Common myeloid progenitor, CD34-positive (primary cell): ENCODE measurements at regions not wholly inside any gene's neighbourhood (a gene's known extent, or its start where the extent isn't known, plus 50 kb on each side); places are given as distances from the start of the nearest gene placed in this dataset.

Experiments
- CTCF ChIA-PET: fragments of 350-600 bp; sonication (Branson Sonifier 250); formaldehyde crosslinking; loops from one replicate; lab custom pipeline; 2021; ENCODE audit warnings: antibody characterized with exemption; lab: Charles Lee
- POLR2A ChIA-PET: fragments of 350-600 bp; sonication (Branson Sonifier 250); formaldehyde crosslinking; loops from one replicate; lab custom pipeline; 2021; ENCODE audit warnings: antibody characterized with exemption; lab: Charles Lee
- DNase-seq, 3 donors: peaks; one replicate each; pipeline versions ENCODE4 v3.0.0 to v3.0.0-alpha.2; 2013
- H3K27ac ChIP-seq, 2 experiments: 1 replicate in 1 of 2; 2 replicates in 1 of 2; pipeline ENCODE4 v1.7.0; 2013; ENCODE audit warnings: inconsistent platforms in 2 of 2, low read length in 2 of 2, mild to moderate bottlenecking in 2 of 2, low read depth in 1 of 2, moderate library complexity in 1 of 2; ENCODE audit not compliant: severe bottlenecking in 2 of 2, insufficient read depth in 1 of 2, poor library complexity in 1 of 2
- H3K27me3 ChIP-seq, 5 experiments: replicated peaks in 2 of 5; 1 replicate in 3 of 5; 2 replicates in 2 of 5; pipeline versions ENCODE4 v1.6.1 to v1.7.0; 2013; ENCODE audit warnings: low read length in 4 of 5, mild to moderate bottlenecking in 2 of 5, moderate library complexity in 2 of 5, inconsistent platforms in 1 of 5; ENCODE audit not compliant: insufficient read depth in 5 of 5, control insufficient read depth in 4 of 5
- H3K36me3 ChIP-seq, 4 experiments: 1 replicate in 2 of 4; 2 replicates in 2 of 4; pipeline versions ENCODE4 v1.6.1 to v1.7.0; 2013; ENCODE audit warnings: low read length in 3 of 4, control low read depth in 1 of 4, mild to moderate bottlenecking in 1 of 4; ENCODE audit not compliant: control insufficient read depth in 4 of 4, insufficient read depth in 4 of 4
- H3K4me1 ChIP-seq, 4 experiments: 1 replicate in 3 of 4; 2 replicates in 1 of 4; pipeline versions ENCODE4 v1.6.1 to v1.7.1; 2013; ENCODE audit warnings: low read length in 3 of 4, mild to moderate bottlenecking in 3 of 4, control low read depth in 1 of 4, inconsistent platforms in 1 of 4, moderate library complexity in 1 of 4; ENCODE audit not compliant: control insufficient read depth in 4 of 4, insufficient read depth in 4 of 4; ENCODE audit errors: control extremely low read depth in 1 of 4
- H3K4me3 ChIP-seq, 7 experiments: 1 replicate in 4 of 7; 2 replicates in 3 of 7; pipeline versions ENCODE4 v1.5.1 to v1.7.0; 2013; ENCODE audit warnings: mild to moderate bottlenecking in 7 of 7, low read length in 6 of 7, moderate library complexity in 6 of 7, inconsistent platforms in 2 of 7, low read depth in 2 of 7, control low read depth in 1 of 7; ENCODE audit not compliant: insufficient read depth in 4 of 7, control insufficient read depth in 1 of 7; ENCODE audit errors: extremely low read depth in 1 of 7
- H3K9me3 ChIP-seq, 5 experiments: 1 replicate in 4 of 5; 2 replicates in 1 of 5; pipeline versions ENCODE4 v1.6.1 to v1.7.1; 2013; ENCODE audit warnings: low read length in 4 of 5, mild to moderate bottlenecking in 2 of 5, inconsistent platforms in 1 of 5, low read depth in 1 of 5, moderate library complexity in 1 of 5; ENCODE audit not compliant: control insufficient read depth in 4 of 5, insufficient read depth in 2 of 5; ENCODE audit errors: control extremely low read depth in 1 of 5
- WGBS: methylation state at CpG from one replicate; pipeline ENCODE4 v1.1.5; 2013; ENCODE audit not compliant: insufficient coverage; 5-methylcytosine and 5-hydroxymethylcytosine counted together

DNA sequence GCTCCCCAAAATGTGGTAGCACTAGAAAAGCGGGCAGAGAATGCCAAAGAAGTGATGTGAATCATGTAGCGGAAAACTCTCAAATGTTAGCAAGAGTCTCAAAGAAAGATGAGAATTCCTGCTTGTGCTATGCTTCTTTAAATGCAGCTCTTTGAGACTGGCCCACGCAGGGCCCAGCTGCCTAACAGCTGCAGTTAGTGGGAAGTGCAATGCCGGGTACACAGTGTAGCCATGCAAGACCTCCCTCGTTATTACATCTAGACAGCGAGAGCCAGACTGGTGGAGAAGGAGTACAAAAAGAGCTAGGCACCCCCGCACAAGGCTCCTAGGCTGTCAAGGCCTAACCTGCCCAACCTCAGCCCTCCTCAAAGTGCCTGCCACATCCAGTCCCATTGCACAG, 201.7 kb upstream of the PRDM1 start:
- Histone ChIP-seq H3K27ac (no peak overlapping the region), H3K36me3 (no peaks in the 10 kb centered on the region), H3K9me3 (peaks cover 0 to under 1% (median 0%) of the 10 kb centered on the region in 5 experiments), H3K27me3 (peaks cover 0 to 2% (median 0%) of the 10 kb centered on the region in 5 experiments), H3K4me3 (no peak overlapping the region), H3K4me1 (peaks cover 8 to 80% (median 38%) of the 10 kb centered on the region in 4 experiments)
- ChIA-PET CTCF (interaction anchor here (0.9 to 2.1 kb wide), 4 partner anchors 18 to 108 kb away, joined by 3 to 7 read pairs (median 3); no protein-coding TSS in a partner anchor), POLR2A (no interaction called here)
- no peak for DNase-seq
- 90% methylated on average over 7 of the region's 7 CpGs for WGBS

DNA sequence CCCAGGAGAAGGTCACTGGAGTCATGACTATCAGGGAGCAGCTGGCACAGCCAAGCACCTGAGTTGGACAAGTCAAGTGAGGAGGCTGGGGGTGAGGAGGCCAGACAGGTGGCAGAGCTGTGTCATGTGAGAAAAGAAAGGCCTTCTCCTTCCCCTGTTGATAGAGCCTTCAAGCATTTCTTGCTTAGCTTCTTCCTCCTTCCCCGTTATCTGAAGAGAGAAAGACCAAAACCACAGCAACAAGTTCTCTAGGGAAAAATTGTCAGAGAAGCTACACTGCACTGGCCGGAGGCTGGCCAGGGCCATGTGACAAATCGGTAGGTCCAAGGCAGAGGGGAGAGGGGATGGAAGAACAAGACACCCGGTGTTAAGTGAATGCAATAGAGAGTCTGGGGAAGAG, 202.1 kb upstream of the PRDM1 start:
- CTCF ChIA-PET, result interaction anchor here (0.9 to 2.1 kb wide), 5 partner anchors 17 to 109 kb away, joined by 3 to 7 read pairs (median 3); no protein-coding TSS in a partner anchor
- POLR2A ChIA-PET, result no interaction called here
- no peak for DNase-seq
- Histone ChIP-seq H3K27me3 (peaks cover 0 to 2% (median 0%) of the 10 kb centered on the region in 5 experiments), H3K9me3 (no peaks in the 10 kb centered on the region), H3K4me3 (no peak overlapping the region), H3K27ac (no peak overlapping the region), H3K4me1 (peaks cover 8 to 84% (median 38%) of the 10 kb centered on the region in 4 experiments), H3K36me3 (no peaks in the 10 kb centered on the region)
- 75% methylated on average over 2 of the region's 4 CpGs for WGBS

- CTCF ChIA-PET, result interaction anchor here (1.1 to 2.1 kb wide), 4 partner anchors 11 to 341 kb away, joined by 3 to 7 read pairs (median 4); no protein-coding TSS in a partner anchor
- WGBS, result no CpG with 5 or more reads among the region's 2 CpGs
- POLR2A ChIA-PET, result no interaction called here
These were observed 203.3 kb upstream of the PRDM1 start for GRCh38 chr6:105882828-105883227.

GRCh38 chr6:105882121-105882803, 203.9 kb upstream of the PRDM1 start:
- CTCF ChIA-PET, result interaction anchor here (1.1 to 1.3 kb wide), 2 partner anchors 10 to 341 kb away, joined by 3 to 4 read pairs; no protein-coding TSS in a partner anchor
- H3K27ac ChIP-seq, result no peak overlapping the region
- WGBS, result 100% methylated on average over 2 of the region's 2 CpGs
- no peak for DNase-seq
- peaks cover 8 to 74% (median 31%) of the 10 kb centered on the region in 4 experiments for H3K4me1 ChIP-seq
- peaks cover 0 to 2% (median 0%) of the 10 kb centered on the region in 5 experiments for H3K27me3 ChIP-seq
- no peak overlapping the region for H3K4me3 ChIP-seq
- H3K36me3 ChIP-seq, result no peaks in the 10 kb centered on the region
- no peaks in the 10 kb centered on the region for H3K9me3 ChIP-seq
- POLR2A ChIA-PET, result no interaction called here

More at GRCh38 chr6:105882828-105883227, 203.3 kb upstream of the PRDM1 start:
- peaks cover 0 to 2% (median 0%) of the 10 kb centered on the region in 5 experiments for H3K27me3 ChIP-seq
- H3K4me1 ChIP-seq, result peaks cover 8 to 80% (median 36%) of the 10 kb centered on the region in 4 experiments
- no peaks in the 10 kb centered on the region for H3K36me3 ChIP-seq
- no peak for DNase-seq
- no peak overlapping the region for H3K4me3 ChIP-seq
- H3K27ac ChIP-seq, result no peak overlapping the region
- H3K9me3 ChIP-seq, result no peaks in the 10 kb centered on the region

DNA sequence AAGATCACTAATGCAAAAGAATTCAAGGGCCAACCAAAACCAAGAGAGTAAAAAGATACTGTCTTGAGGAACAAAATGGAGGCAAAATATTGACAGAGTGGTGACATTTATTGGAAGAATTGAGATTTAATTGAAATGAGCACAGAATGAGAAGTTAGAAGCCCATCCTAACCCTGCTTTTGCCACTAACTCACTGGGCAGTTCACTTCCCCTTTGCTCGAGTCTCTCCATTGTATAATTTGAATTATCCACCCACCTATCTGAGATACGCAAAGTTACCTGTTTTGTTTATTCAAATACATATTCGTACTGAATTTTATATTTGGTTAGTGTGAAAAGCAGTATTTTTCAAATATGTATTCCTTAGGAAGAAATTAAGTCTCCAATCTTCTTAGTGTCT, 204.5 kb upstream of the PRDM1 start:
- Histone ChIP-seq H3K36me3 (no peaks in the 10 kb centered on the region), H3K27me3 (peaks cover 0 to 2% (median 0%) of the 10 kb centered on the region in 5 experiments), H3K9me3 (no peaks in the 10 kb centered on the region), H3K4me3 (no peak overlapping the region), H3K27ac (no peak overlapping the region), H3K4me1 (peaks cover 8 to 74% (median 25%) of the 10 kb centered on the region in 4 experiments)
- no CpG with 5 or more reads among the region's 3 CpGs for WGBS
- ChIA-PET CTCF (interaction anchor here (1.1 kb wide), 1 partner anchor 342 kb away, joined by 3 read pairs; no protein-coding TSS in a partner anchor), POLR2A (no interaction called here)
- DNase-seq, result no peak

DNA sequence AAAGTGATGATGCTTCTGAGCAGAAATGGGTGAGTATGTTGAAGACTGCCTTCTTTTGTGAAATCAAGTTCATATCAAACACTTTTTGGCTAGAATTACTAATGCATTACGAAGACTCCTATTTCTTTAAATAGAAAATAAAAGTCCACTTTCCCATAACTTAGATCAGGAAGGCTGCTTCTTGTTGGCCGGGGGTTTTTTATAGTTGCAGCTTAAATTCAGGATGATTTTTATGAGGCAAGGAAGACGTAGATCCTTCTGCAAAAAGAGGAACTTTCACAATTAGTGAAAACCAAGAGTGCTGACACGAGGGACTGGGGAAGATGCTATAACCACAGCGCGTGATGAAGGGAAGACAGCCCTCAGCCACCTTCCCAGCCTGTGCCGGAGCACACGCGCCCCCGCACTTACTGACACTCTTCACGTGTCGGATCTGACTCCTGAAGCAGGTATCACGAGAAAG, 206.1 kb upstream of the PRDM1 start:
- DNase-seq, result peak; percentile 60 to 86 (median 79)
- Histone ChIP-seq H3K4me3 (peak overlapping the region in 5 of 7 experiments; percentile 6 to 67 (median 30)), H3K9me3 (no peaks in the 10 kb centered on the region), H3K27ac (no peak overlapping the region), H3K36me3 (no peaks in the 10 kb centered on the region), H3K4me1 (peaks cover 6 to 72% (median 29%) of the 10 kb centered on the region in 4 experiments), H3K27me3 (peaks cover 0 to 2% (median 0%) of the 10 kb centered on the region in 5 experiments)
- POLR2A ChIA-PET, result no interaction called here
- WGBS, result 2% methylated on average over 10 of the region's 13 CpGs
- CTCF ChIA-PET, result interaction anchor here (1.0 to 1.3 kb wide), 2 partner anchors 9 to 14 kb away, joined by 3 to 4 read pairs; no protein-coding TSS in a partner anchor
